ENCODE measurements at regions not wholly inside any gene's neighbourhood (a gene's known extent, or its start where the extent isn't known, plus 50 kb on each side); places are given as distances from the start of the nearest gene placed in this dataset.

DNA sequence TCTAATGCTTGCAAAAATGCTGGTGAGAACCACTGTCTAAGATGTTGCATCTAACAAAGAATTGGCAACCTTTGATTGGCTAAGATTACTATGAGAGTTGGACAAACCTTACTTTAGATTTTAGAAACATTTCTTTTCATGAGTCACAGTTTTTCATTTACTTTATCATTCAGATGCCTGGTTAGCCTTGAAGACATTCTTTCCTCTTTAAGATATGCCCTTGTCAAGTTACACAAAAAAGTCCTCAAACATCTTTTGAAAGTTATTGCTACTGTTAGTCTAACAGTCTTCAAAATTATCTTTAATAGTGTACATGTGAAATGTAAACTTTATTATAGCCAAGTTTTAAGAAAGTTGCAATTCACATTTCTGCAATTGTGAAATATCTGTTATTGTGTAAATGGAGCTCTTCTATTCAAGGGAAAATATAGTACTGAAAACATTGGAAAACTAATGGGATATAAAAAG, 276.3 kb downstream of the RND3 start:
- H3K4me3 ChIP-seq (ENCODE audit: control insufficient read depth in 2 of 3, extremely low read depth in 1 of 3, insufficient read depth in 2 of 3, low read depth in 1 of 3, low read length in 3 of 3), result no peak overlapping the region
- no peak for DNase-seq (ENCODE audit: low read depth, low spot score)
- dilution Hi-C loops (cut with MboI; ENCODE audit: extremely low pct_ligation_motif_present, low sequenced_read_pairs), result no loop called here
- H3K9ac ChIP-seq (ENCODE audit: control insufficient read depth, extremely low read depth, insufficient read depth, low read length), result no peak overlapping the region
- no peaks in the 10 kb centered on the region for H3K9me1 ChIP-seq (ENCODE audit: control insufficient read depth, extremely low read depth, insufficient read depth, low read length)
- H3K27me3 ChIP-seq (ENCODE audit: control insufficient read depth, extremely low read depth, insufficient read depth, low read length), result no peaks in the 10 kb centered on the region
- FAIRE-seq, result no peak
- H3K4me2 ChIP-seq (ENCODE audit: control insufficient read depth, extremely low read depth, insufficient read depth, low read depth, low read length), result no peak overlapping the region
- H3K9me3 ChIP-seq (ENCODE audit: control insufficient read depth, low read depth, low read length), result no peaks in the 10 kb centered on the region
- H3K4me1 ChIP-seq (ENCODE audit: control insufficient read depth, extremely low read depth, insufficient read depth, low read length), result peaks cover 2% of the 10 kb centered on the region
- no peaks in the 10 kb centered on the region for H3K36me3 ChIP-seq (ENCODE audit: control insufficient read depth in 2 of 2, extremely low read depth in 1 of 2, insufficient read depth in 2 of 2, low read length in 2 of 2)
- no peak overlapping the region for H3K27ac ChIP-seq (ENCODE audit: control insufficient read depth, insufficient read depth, low read length)
- no peak overlapping the region for H2AFZ ChIP-seq (ENCODE audit: control insufficient read depth, low read length)
- no peaks in the 10 kb centered on the region for H4K20me1 ChIP-seq (ENCODE audit: control insufficient read depth, extremely low read depth, insufficient read depth, low read length)
- no peaks in the 10 kb centered on the region for H3K79me2 ChIP-seq (ENCODE audit: control insufficient read depth, insufficient read depth, low read length)
- no peak for TF ChIP-seq CTCF (optimal IDR thresholded peaks at IDR 0.05 in 1 of 3, IDR thresholded peaks at IDR 0.05 in 1 of 3, conservative IDR thresholded peaks at IDR 0.05 in 1 of 3; ENCODE audit: extremely low read depth in 1 of 3, insufficient read depth in 2 of 3, low read length in 3 of 3)
- no peak for TF ChIP-seq EZH2 (IDR thresholded peaks at IDR 0.05; ENCODE audit: low read length)

GRCh38 chr2:150209746-150210145, 277.7 kb downstream of the RND3 start:
- Histone ChIP-seq H3K36me3 (ENCODE audit: control insufficient read depth in 2 of 2, extremely low read depth in 1 of 2, insufficient read depth in 2 of 2, low read length in 2 of 2) (no peaks in the 10 kb centered on the region), H3K4me2 (ENCODE audit: control insufficient read depth, extremely low read depth, insufficient read depth, low read depth, low read length) (no peak overlapping the region), H3K4me1 (ENCODE audit: control insufficient read depth, extremely low read depth, insufficient read depth, low read length) (peaks cover 2% of the 10 kb centered on the region), H3K4me3 (ENCODE audit: control insufficient read depth in 2 of 3, extremely low read depth in 1 of 3, insufficient read depth in 2 of 3, low read depth in 1 of 3, low read length in 3 of 3) (no peak overlapping the region), H3K9ac (ENCODE audit: control insufficient read depth, extremely low read depth, insufficient read depth, low read length) (no peak overlapping the region), H3K9me3 (ENCODE audit: control insufficient read depth, low read depth, low read length) (no peaks in the 10 kb centered on the region), H2AFZ (ENCODE audit: control insufficient read depth, low read length) (no peak overlapping the region), H4K20me1 (ENCODE audit: control insufficient read depth, extremely low read depth, insufficient read depth, low read length) (no peaks in the 10 kb centered on the region), H3K27ac (ENCODE audit: control insufficient read depth, insufficient read depth, low read length) (no peak overlapping the region), H3K79me2 (ENCODE audit: control insufficient read depth, insufficient read depth, low read length) (no peaks in the 10 kb centered on the region), H3K27me3 (ENCODE audit: control insufficient read depth, extremely low read depth, insufficient read depth, low read length) (no peaks in the 10 kb centered on the region), H3K9me1 (ENCODE audit: control insufficient read depth, extremely low read depth, insufficient read depth, low read length) (no peaks in the 10 kb centered on the region)
- dilution Hi-C loops (cut with MboI; ENCODE audit: extremely low pct_ligation_motif_present, low sequenced_read_pairs), result no loop called here
- FAIRE-seq, result no peak
- no peak for DNase-seq (ENCODE audit: low read depth, low spot score)
- no peak for TF ChIP-seq CTCF (optimal IDR thresholded peaks at IDR 0.05 in 1 of 3, IDR thresholded peaks at IDR 0.05 in 1 of 3, conservative IDR thresholded peaks at IDR 0.05 in 1 of 3; ENCODE audit: extremely low read depth in 1 of 3, insufficient read depth in 2 of 3, low read length in 3 of 3)

Data from keratinocyte (primary cell).